ENCODE measurements at regions not wholly inside any gene's neighbourhood (a gene's known extent, or its start where the extent isn't known, plus 50 kb on each side); places are given as distances from the start of the nearest gene placed in this dataset.

DNA sequence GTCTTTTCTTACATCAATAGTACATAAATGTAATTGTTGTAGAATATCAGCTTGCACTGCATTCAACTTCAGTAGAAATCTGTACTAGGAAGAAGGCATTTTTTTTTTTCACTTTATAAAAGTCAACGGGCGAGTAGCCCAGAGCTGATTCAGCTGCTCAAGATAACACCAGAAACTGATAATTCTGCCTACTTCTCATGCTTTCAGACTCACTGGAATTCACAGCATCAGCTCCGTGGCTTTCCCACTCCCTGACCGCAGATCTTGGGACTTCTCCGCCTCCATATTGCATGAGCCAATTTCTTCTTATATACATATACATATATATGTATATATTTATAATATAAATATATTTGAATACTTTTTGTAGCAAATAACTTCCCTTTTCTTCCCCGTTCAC, 263.1 kb upstream of the RXFP2 start:
- no peaks in the 10 kb centered on the region for H3K4me1 ChIP-seq (ENCODE audit: control insufficient read depth, insufficient read depth, low read length)
- H3K36me3 ChIP-seq (ENCODE audit: control insufficient read depth in 2 of 2, insufficient read depth in 2 of 2, low read length in 2 of 2): no peaks in the 10 kb centered on the region
- peaks cover 0 to 1% of the 10 kb centered on the region in 2 donors for H3K9me3 ChIP-seq (ENCODE audit: control insufficient read depth in 2 of 2, low read length in 2 of 2)
- no peak overlapping the region for H3K27ac ChIP-seq (ENCODE audit: low read length)
- H3K27me3 ChIP-seq (ENCODE audit: control insufficient read depth in 1 of 2, insufficient read depth in 2 of 2, low read length in 2 of 2): no peaks in the 10 kb centered on the region
- no peak overlapping the region for H3K9ac ChIP-seq (ENCODE audit: low read length in 2 of 2)
- H3K4me3 ChIP-seq (ENCODE audit: low read length in 2 of 2): no peak overlapping the region

DNA sequence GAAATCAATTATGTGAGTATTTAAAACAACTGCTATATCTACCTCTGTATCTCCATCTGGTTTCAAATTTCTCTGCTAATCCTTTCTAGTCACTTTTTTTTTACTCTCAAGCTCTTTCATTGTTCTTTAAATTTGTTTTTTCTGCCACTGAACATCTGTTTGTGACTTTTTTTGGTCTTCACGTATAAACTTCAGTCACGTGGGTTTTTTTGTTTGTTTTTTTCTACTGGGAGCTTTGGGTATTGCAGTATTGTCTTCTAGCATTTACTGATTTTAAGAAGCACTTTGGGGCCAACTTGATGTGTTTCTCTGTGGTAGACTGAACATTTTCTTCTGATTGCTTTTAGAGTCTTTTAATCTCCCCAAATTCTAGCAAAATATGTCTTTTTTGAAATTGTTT, 262.6 kb upstream of the RXFP2 start:
- Histone ChIP-seq H3K4me1 (ENCODE audit: control insufficient read depth, insufficient read depth, low read length) (no peaks in the 10 kb centered on the region), H3K9ac (ENCODE audit: low read length in 2 of 2) (no peak overlapping the region), H3K9me3 (ENCODE audit: control insufficient read depth in 2 of 2, low read length in 2 of 2) (peaks cover 0 to 1% of the 10 kb centered on the region in 2 donors)

DNA sequence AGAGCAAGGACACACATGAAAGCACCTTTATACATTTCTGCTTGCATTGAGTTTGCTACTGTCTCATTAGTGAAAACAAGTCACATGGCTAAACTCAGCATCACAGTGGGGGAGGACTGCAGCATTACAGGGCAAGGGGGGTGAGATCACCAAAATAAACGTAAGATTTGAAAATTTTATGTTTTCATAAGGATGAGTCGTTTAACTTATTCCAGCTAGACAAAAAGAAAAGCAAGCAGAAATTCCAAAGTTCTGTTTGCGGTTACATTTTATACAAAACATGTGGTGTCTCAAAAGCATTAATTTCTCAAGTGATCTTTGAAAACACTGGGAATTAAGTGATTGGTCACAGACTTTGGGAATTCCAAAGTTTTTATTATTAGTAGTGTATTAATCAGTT, 261.4 kb upstream of the RXFP2 start:
- H3K4me1 ChIP-seq (ENCODE audit: control insufficient read depth, insufficient read depth, low read length): no peaks in the 10 kb centered on the region
- H3K9me3 ChIP-seq (ENCODE audit: control insufficient read depth in 2 of 2, low read length in 2 of 2): peaks cover 0 to 1% of the 10 kb centered on the region in 2 donors
- no peaks in the 10 kb centered on the region for H3K36me3 ChIP-seq (ENCODE audit: control insufficient read depth in 2 of 2, insufficient read depth in 2 of 2, low read length in 2 of 2)
- H3K27ac ChIP-seq (ENCODE audit: low read length): no peak overlapping the region
- no peak overlapping the region for H3K4me3 ChIP-seq (ENCODE audit: low read length in 2 of 2)
- H3K9ac ChIP-seq (ENCODE audit: low read length in 2 of 2): no peak overlapping the region
- no peaks in the 10 kb centered on the region for H3K27me3 ChIP-seq (ENCODE audit: control insufficient read depth in 1 of 2, insufficient read depth in 2 of 2, low read length in 2 of 2)

More for the DNA sequence above, 262.6 kb upstream of the RXFP2 start:
- Histone ChIP-seq H3K27ac (ENCODE audit: low read length) (no peak overlapping the region), H3K36me3 (ENCODE audit: control insufficient read depth in 2 of 2, insufficient read depth in 2 of 2, low read length in 2 of 2) (no peaks in the 10 kb centered on the region), H3K4me3 (ENCODE audit: low read length in 2 of 2) (no peak overlapping the region), H3K27me3 (ENCODE audit: control insufficient read depth in 1 of 2, insufficient read depth in 2 of 2, low read length in 2 of 2) (no peaks in the 10 kb centered on the region)

DNA sequence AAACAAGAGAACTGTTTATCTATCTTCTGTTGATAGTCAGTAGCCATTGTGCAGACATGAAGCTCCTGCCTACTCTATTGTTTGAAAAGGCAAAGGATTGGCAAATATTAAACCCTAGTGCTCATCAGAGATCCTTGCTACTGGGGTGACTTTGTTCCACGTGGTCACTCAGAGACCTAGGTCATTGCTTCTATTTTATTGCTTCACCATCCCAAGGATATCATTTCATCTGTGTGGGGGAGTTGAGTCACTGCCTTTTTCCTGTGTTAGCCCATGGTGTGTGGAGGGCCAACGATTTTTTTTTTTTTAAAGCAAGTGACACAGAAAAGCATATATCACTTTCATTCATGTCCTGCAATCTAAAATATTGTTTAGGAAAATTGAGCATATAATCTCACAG, 254.1 kb upstream of the RXFP2 start:
- Histone ChIP-seq H3K4me1 (ENCODE audit: control insufficient read depth, insufficient read depth, low read length) (no peaks in the 10 kb centered on the region), H3K9ac (ENCODE audit: low read length in 2 of 2) (no peak overlapping the region), H3K36me3 (ENCODE audit: control insufficient read depth in 2 of 2, insufficient read depth in 2 of 2, low read length in 2 of 2) (no peaks in the 10 kb centered on the region), H3K9me3 (ENCODE audit: control insufficient read depth in 2 of 2, low read length in 2 of 2) (no peaks in the 10 kb centered on the region), H3K27me3 (ENCODE audit: control insufficient read depth in 1 of 2, insufficient read depth in 2 of 2, low read length in 2 of 2) (no peaks in the 10 kb centered on the region), H3K4me3 (ENCODE audit: low read length in 2 of 2) (no peak overlapping the region), H3K27ac (ENCODE audit: low read length) (no peak overlapping the region)

DNA sequence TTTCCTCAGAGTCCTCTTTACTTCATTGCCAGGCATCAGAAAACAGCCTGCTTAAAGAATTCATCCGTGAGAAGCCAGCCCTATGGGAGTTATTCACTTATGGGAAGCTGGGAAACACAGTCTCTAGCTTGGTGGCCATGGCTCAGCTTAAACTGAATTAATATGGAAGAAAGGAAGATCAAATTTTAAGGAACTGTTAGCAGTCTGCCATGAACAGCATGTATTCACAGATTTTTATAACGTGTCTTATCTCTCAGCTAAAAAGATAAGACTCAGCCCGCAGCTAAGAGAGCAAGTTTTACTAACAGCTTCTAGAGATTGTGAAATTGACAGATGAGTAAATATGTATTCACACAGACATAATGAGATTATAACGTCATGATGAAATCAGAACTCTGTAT, 253.7 kb upstream of the RXFP2 start:
- H3K27ac ChIP-seq (ENCODE audit: low read length): no peak overlapping the region
- no peak overlapping the region for H3K9ac ChIP-seq (ENCODE audit: low read length in 2 of 2)
- H3K4me3 ChIP-seq (ENCODE audit: low read length in 2 of 2): no peak overlapping the region
- H3K9me3 ChIP-seq (ENCODE audit: control insufficient read depth in 2 of 2, low read length in 2 of 2): no peaks in the 10 kb centered on the region
- H3K4me1 ChIP-seq (ENCODE audit: control insufficient read depth, insufficient read depth, low read length): no peaks in the 10 kb centered on the region
- no peaks in the 10 kb centered on the region for H3K27me3 ChIP-seq (ENCODE audit: control insufficient read depth in 1 of 2, insufficient read depth in 2 of 2, low read length in 2 of 2)
- H3K36me3 ChIP-seq (ENCODE audit: control insufficient read depth in 2 of 2, insufficient read depth in 2 of 2, low read length in 2 of 2): no peaks in the 10 kb centered on the region

DNA sequence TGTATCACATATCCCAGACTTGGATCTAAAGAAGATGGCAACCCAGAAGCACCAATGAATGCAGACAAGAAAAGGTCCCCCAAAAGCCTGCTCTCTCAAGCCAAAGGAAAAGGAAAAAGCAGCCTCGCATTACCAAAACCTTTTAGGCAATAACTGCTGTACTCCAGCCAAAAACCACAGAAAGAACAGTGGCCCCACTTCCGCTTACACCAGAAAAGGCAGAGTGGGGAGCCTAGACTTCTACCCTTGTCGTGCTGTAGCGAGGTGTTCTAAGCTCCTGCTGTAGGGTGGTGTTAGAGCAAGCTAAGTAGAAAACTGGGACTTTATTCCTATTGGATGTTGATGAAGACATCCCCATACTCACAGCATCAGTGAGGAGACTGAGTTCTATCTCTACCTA, 244.0 kb upstream of the RXFP2 start:
- Histone ChIP-seq H3K36me3 (ENCODE audit: control insufficient read depth in 2 of 2, insufficient read depth in 2 of 2, low read length in 2 of 2) (no peaks in the 10 kb centered on the region), H3K9me3 (ENCODE audit: control insufficient read depth in 2 of 2, low read length in 2 of 2) (peaks cover 0 to 4% of the 10 kb centered on the region in 2 donors), H3K4me1 (ENCODE audit: control insufficient read depth, insufficient read depth, low read length) (no peaks in the 10 kb centered on the region), H3K9ac (ENCODE audit: low read length in 2 of 2) (no peak overlapping the region), H3K4me3 (ENCODE audit: low read length in 2 of 2) (no peak overlapping the region), H3K27me3 (ENCODE audit: control insufficient read depth in 1 of 2, insufficient read depth in 2 of 2, low read length in 2 of 2) (no peaks in the 10 kb centered on the region), H3K27ac (ENCODE audit: low read length) (no peak overlapping the region)

DNA sequence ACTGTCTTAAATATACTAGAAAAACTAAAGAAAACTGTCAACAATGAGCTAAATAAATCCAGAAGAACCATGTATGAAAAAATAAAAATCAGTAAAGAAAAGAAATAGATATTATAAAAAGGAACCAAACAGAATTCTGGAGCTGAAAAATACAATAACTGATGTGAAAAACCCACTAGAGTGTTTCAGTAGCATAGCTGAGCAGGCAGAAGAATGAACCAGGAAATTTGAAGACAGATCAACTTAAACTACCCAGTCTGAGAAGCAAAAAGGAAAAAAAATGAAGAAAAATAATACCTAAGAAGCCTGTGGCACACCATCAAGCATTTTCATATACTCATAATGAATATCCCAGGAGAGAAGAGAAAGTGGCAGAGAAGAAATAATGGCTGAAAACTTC, 240.1 kb upstream of the RXFP2 start:
- no peak overlapping the region for H3K4me3 ChIP-seq (ENCODE audit: low read length in 2 of 2)
- no peaks in the 10 kb centered on the region for H3K36me3 ChIP-seq (ENCODE audit: control insufficient read depth in 2 of 2, insufficient read depth in 2 of 2, low read length in 2 of 2)
- H3K9ac ChIP-seq (ENCODE audit: low read length in 2 of 2): no peak overlapping the region
- peaks cover 0 to 4% of the 10 kb centered on the region in 2 donors for H3K9me3 ChIP-seq (ENCODE audit: control insufficient read depth in 2 of 2, low read length in 2 of 2)
- H3K4me1 ChIP-seq (ENCODE audit: control insufficient read depth, insufficient read depth, low read length): no peaks in the 10 kb centered on the region
- H3K27ac ChIP-seq (ENCODE audit: low read length): no peak overlapping the region
- H3K27me3 ChIP-seq (ENCODE audit: control insufficient read depth in 1 of 2, insufficient read depth in 2 of 2, low read length in 2 of 2): no peaks in the 10 kb centered on the region

DNA sequence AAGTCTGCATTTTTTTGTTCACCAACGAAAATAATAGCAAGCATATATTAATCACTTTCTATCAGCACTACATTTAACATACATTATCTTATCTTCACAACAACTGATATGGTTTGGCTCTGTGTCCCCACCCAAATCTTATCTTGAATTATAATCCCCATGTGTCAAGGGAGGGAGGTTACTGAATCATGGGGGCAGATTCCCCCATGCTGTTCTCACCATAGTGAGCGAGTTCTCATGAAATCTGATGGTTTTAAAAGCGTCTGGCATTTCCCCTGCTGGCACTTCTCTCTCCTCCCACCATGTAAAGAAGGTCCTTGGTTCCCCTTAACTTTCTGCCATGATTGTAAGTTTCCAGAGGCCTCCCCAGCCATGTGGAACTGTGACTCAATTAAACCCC, 235.7 kb upstream of the RXFP2 start:
- Histone ChIP-seq H3K36me3 (ENCODE audit: control insufficient read depth in 2 of 2, insufficient read depth in 2 of 2, low read length in 2 of 2) (no peaks in the 10 kb centered on the region), H3K9me3 (ENCODE audit: control insufficient read depth in 2 of 2, low read length in 2 of 2) (peaks cover 0 to 4% of the 10 kb centered on the region in 2 donors), H3K9ac (ENCODE audit: low read length in 2 of 2) (no peak overlapping the region), H3K4me3 (ENCODE audit: low read length in 2 of 2) (no peak overlapping the region), H3K27ac (ENCODE audit: low read length) (no peak overlapping the region), H3K27me3 (ENCODE audit: control insufficient read depth in 1 of 2, insufficient read depth in 2 of 2, low read length in 2 of 2) (no peaks in the 10 kb centered on the region), H3K4me1 (ENCODE audit: control insufficient read depth, insufficient read depth, low read length) (no peaks in the 10 kb centered on the region)

DNA sequence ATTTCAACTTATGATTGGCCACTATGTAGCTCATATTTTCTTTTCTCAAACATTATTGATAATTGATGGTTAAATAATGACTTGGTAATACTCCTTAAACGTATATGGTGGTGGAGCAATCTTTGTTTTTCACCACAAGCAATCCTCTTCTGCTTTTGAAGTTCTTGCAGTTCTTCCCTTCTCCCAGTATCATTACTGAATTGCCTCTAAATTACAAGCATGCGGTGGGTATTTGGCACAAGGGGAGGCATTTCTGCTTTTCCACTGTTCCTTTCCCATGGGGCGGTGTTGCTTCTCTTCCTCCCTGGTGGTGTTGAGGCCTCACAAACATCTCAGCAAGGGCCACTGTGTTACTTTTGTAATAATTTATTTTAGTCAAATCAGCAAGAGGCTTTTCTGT, 234.4 kb upstream of the RXFP2 start:
- Histone ChIP-seq H3K36me3 (ENCODE audit: control insufficient read depth in 2 of 2, insufficient read depth in 2 of 2, low read length in 2 of 2) (no peaks in the 10 kb centered on the region), H3K27me3 (ENCODE audit: control insufficient read depth in 1 of 2, insufficient read depth in 2 of 2, low read length in 2 of 2) (no peaks in the 10 kb centered on the region), H3K9ac (ENCODE audit: low read length in 2 of 2) (no peak overlapping the region), H3K27ac (ENCODE audit: low read length) (no peak overlapping the region), H3K9me3 (ENCODE audit: control insufficient read depth in 2 of 2, low read length in 2 of 2) (no peaks in the 10 kb centered on the region), H3K4me3 (ENCODE audit: low read length in 2 of 2) (no peak overlapping the region), H3K4me1 (ENCODE audit: control insufficient read depth, insufficient read depth, low read length) (no peaks in the 10 kb centered on the region)

DNA sequence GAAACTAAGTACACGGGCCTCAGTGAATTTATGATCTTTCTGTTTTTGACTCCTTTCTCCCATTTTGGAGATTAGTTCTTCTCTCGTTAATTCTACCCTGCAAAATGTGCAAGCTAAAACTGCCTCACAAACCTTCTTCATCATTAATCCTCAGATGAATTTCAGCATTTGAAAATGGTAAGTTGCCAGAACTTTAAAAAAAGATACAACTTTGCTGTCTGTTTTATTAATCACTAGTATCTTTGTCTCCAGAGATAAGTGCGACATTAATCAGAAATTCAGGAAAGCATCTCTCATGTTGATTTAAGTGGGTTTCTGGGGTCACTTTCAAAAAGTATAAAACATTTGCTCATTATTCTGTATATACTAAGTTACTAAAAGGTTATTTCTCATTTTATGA, 227.0 kb upstream of the RXFP2 start:
- H3K9ac ChIP-seq (ENCODE audit: low read length in 2 of 2): no peak overlapping the region
- no peaks in the 10 kb centered on the region for H3K27me3 ChIP-seq (ENCODE audit: control insufficient read depth in 1 of 2, insufficient read depth in 2 of 2, low read length in 2 of 2)
- H3K4me1 ChIP-seq (ENCODE audit: control insufficient read depth, insufficient read depth, low read length): no peaks in the 10 kb centered on the region
- no peak overlapping the region for H3K4me3 ChIP-seq (ENCODE audit: low read length in 2 of 2)
- no peaks in the 10 kb centered on the region for H3K36me3 ChIP-seq (ENCODE audit: control insufficient read depth in 2 of 2, insufficient read depth in 2 of 2, low read length in 2 of 2)
- no peak overlapping the region for H3K27ac ChIP-seq (ENCODE audit: low read length)
- H3K9me3 ChIP-seq (ENCODE audit: control insufficient read depth in 2 of 2, low read length in 2 of 2): no peaks in the 10 kb centered on the region

DNA sequence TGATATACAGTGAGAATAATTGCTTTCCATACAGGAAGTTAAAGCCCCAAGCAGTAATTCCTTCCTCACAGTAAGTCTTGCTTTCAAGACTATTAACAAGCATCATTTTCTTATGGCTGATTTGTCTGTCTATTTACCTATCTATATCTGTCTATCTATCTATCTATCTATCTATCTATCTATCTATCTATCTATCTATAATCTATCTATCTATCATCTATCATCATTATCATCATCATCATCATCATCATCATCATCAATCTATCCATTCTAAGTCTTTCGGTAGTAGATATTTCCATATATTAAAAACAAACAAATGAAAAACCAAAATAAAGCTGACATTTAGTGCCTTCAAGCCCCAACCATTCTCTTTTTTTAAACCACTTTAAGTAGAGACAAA, 224.4 kb upstream of the RXFP2 start:
- Histone ChIP-seq H3K36me3 (ENCODE audit: control insufficient read depth in 2 of 2, insufficient read depth in 2 of 2, low read length in 2 of 2) (no peaks in the 10 kb centered on the region), H3K4me1 (ENCODE audit: control insufficient read depth, insufficient read depth, low read length) (no peaks in the 10 kb centered on the region), H3K27me3 (ENCODE audit: control insufficient read depth in 1 of 2, insufficient read depth in 2 of 2, low read length in 2 of 2) (no peaks in the 10 kb centered on the region), H3K27ac (ENCODE audit: low read length) (no peak overlapping the region), H3K9me3 (ENCODE audit: control insufficient read depth in 2 of 2, low read length in 2 of 2) (no peaks in the 10 kb centered on the region), H3K9ac (ENCODE audit: low read length in 2 of 2) (no peak overlapping the region), H3K4me3 (ENCODE audit: low read length in 2 of 2) (no peak overlapping the region)

DNA sequence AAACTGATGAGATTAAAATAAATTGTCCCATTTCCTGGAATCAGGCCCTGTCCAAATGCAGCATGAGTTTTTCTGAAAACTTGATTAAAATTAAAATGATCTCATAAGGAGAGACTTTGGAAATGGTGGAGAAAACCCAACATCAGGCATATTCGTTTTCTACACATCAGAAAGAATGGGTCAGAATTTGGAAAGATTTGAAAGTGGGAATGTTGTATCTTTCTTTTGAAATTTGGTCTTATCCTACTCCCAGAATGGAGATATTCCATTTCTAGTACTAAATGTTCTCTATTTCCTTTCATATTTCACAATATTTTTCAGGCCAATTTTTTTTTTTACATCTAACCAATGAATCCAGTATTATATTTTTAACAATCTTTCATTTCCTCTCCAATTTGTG, 223.9 kb upstream of the RXFP2 start:
- Histone ChIP-seq H3K9ac (ENCODE audit: low read length in 2 of 2) (no peak overlapping the region), H3K9me3 (ENCODE audit: control insufficient read depth in 2 of 2, low read length in 2 of 2) (no peaks in the 10 kb centered on the region), H3K27me3 (ENCODE audit: control insufficient read depth in 1 of 2, insufficient read depth in 2 of 2, low read length in 2 of 2) (no peaks in the 10 kb centered on the region), H3K36me3 (ENCODE audit: control insufficient read depth in 2 of 2, insufficient read depth in 2 of 2, low read length in 2 of 2) (no peaks in the 10 kb centered on the region), H3K4me3 (ENCODE audit: low read length in 2 of 2) (no peak overlapping the region), H3K27ac (ENCODE audit: low read length) (no peak overlapping the region), H3K4me1 (ENCODE audit: control insufficient read depth, insufficient read depth, low read length) (no peaks in the 10 kb centered on the region)

Data from stomach smooth muscle (tissue), 2 donors.